HEK293 (cell line): ENCODE measurements at regions not wholly inside any gene's neighbourhood (a gene's known extent, or its start where the extent isn't known, plus 50 kb on each side); places are given as distances from the start of the nearest gene placed in this dataset.

ENCODE experiments used
- BCL11A ChIP-seq: fragments of 450-650 bp; formaldehyde crosslinking; IDR thresholded peaks from 2 replicates; pipeline ENCODE4 v1.5.1; 2016; ENCODE audit warnings: low read depth, missing biosample characterization, missing genetic modification characterization
- KLF1 ChIP-seq: fragments of 450-650 bp; formaldehyde crosslinking; IDR thresholded peaks from 2 replicates; pipeline ENCODE4 v1.5.1; 2016; ENCODE audit warnings: missing biosample characterization, missing genetic modification characterization
- ZBTB17 ChIP-seq: fragments of 450-650 bp; formaldehyde crosslinking; IDR thresholded peaks from 2 replicates; pipeline ENCODE4 v1.5.1; 2016; ENCODE audit warnings: missing biosample characterization, missing genetic modification characterization
- ZBTB21 ChIP-seq: fragments of 450-650 bp; formaldehyde crosslinking; IDR thresholded peaks from 2 replicates; pipeline ENCODE4 v1.5.1; 2017; ENCODE audit warnings: missing biosample characterization, missing genetic modification characterization
- ZNF140 ChIP-seq: fragments of 450-650 bp; formaldehyde crosslinking; IDR thresholded peaks from 2 replicates; pipeline ENCODE4 v1.5.1; 2016; ENCODE audit warnings: missing biosample characterization, missing genetic modification characterization
- ZNF223 ChIP-seq: fragments of 450-650 bp; formaldehyde crosslinking; IDR thresholded peaks from 2 replicates; pipeline ENCODE4 v1.5.1; 2016; ENCODE audit warnings: missing biosample characterization, missing genetic modification characterization
- ZNF571 ChIP-seq: fragments of 450-650 bp; formaldehyde crosslinking; IDR thresholded peaks from 2 replicates; pipeline ENCODE4 v1.5.0; 2017; ENCODE audit warnings: missing biosample characterization, missing genetic modification characterization
- ZNF692 ChIP-seq: fragments of 450-650 bp; formaldehyde crosslinking; IDR thresholded peaks from 2 replicates; pipeline ENCODE4 v1.5.1; 2016; ENCODE audit warnings: missing biosample characterization, missing genetic modification characterization
- ZNF777 ChIP-seq: fragments of 450-650 bp; formaldehyde crosslinking; IDR thresholded peaks from 2 replicates; pipeline ENCODE4 v1.5.1; 2017; ENCODE audit warnings: missing biosample characterization, missing genetic modification characterization, borderline replicate concordance
- TF ChIP-seq, protein P1 (sequence below): sonication (generic); formaldehyde crosslinking; IDR thresholded peaks from 2 replicates; pipeline ENCODE4 v1.8.1; 2022; ENCODE audit warnings: mild to moderate bottlenecking, moderate library complexity, missing genetic modification reagents
- TF ChIP-seq, protein P2 (sequence below): fragments of 450-650 bp; formaldehyde crosslinking; IDR thresholded peaks from 2 replicates; pipeline ENCODE4 v1.5.1; 2016; ENCODE audit warnings: missing biosample characterization, missing genetic modification characterization

DNA sequence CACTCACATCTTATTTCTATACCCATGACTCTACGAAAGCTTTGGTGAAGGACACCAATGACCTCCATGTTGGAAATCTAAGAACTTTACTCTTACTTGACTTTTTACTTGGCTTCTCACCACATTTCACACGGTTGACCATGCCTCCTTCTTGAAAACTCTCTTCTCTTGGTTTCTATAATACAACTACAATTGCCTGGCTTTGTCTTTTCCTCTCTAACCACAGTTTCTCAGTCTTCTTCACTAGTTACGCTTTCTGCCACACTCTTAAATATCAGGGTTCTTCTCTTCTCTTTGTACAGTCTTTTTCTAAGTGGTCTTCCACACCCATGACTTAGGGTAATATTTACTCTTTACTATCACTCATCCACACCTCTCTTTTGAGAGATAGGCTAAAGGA lies 2079.8 kb upstream of the WWC1 start:
- TF ChIP-seq, protein P1, sequence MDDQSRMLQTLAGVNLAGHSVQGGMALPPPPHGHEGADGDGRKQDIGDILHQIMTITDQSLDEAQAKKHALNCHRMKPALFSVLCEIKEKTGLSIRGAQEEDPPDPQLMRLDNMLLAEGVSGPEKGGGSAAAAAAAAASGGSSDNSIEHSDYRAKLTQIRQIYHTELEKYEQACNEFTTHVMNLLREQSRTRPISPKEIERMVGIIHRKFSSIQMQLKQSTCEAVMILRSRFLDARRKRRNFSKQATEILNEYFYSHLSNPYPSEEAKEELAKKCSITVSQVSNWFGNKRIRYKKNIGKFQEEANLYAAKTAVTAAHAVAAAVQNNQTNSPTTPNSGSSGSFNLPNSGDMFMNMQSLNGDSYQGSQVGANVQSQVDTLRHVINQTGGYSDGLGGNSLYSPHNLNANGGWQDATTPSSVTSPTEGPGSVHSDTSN (CRISPR knock-in tag) = no peak
- TF ChIP-seq KLF1 (tag by site-specific recombination) (no peak), ZNF223 (tag by site-specific recombination) (no peak), ZBTB17 (tag by site-specific recombination) (no peak), ZNF140 (tag by site-specific recombination) (no peak), ZNF692 (tag by site-specific recombination) (no peak), ZNF571 (tag by site-specific recombination) (no peak), ZBTB21 (tag by site-specific recombination) (no peak), ZNF777 (tag by site-specific recombination) (no peak), BCL11A (tag by site-specific recombination) (no peak)
- TF ChIP-seq, protein P2, sequence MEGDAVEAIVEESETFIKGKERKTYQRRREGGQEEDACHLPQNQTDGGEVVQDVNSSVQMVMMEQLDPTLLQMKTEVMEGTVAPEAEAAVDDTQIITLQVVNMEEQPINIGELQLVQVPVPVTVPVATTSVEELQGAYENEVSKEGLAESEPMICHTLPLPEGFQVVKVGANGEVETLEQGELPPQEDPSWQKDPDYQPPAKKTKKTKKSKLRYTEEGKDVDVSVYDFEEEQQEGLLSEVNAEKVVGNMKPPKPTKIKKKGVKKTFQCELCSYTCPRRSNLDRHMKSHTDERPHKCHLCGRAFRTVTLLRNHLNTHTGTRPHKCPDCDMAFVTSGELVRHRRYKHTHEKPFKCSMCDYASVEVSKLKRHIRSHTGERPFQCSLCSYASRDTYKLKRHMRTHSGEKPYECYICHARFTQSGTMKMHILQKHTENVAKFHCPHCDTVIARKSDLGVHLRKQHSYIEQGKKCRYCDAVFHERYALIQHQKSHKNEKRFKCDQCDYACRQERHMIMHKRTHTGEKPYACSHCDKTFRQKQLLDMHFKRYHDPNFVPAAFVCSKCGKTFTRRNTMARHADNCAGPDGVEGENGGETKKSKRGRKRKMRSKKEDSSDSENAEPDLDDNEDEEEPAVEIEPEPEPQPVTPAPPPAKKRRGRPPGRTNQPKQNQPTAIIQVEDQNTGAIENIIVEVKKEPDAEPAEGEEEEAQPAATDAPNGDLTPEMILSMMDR (tag by site-specific recombination) = no peak
